Adrenal gland (tissue), 9 donors: ENCODE measurements at regions not wholly inside any gene's neighbourhood (a gene's known extent, or its start where the extent isn't known, plus 50 kb on each side); places are given as distances from the start of the nearest gene placed in this dataset.
A peak's percentile ranks its signal among the peaks of the same experiment; 100 is the strongest.
"Not testable (repeated sequence)": the region's sequence is repeated elsewhere in the genome, so short reads cannot be mapped to it uniquely, and the experiment has no call there.

ENCODE experiments used
- DNase-seq, 7 donors: peaks; one replicate each; pipeline ENCODE4 v3.0.0-alpha.2; 2019 to 2020
- H3K27ac ChIP-seq, 5 donors: fragments of 200-600 bp; sonication (generic) in 4 of 5; 1 replicate in 3 of 5; 2 replicates in 2 of 5; pipeline versions ENCODE4 v1.5.1 to v1.8.0; 2016 to 2020; ENCODE audit warnings: mild to moderate bottlenecking in 1 of 5
- H3K27me3 ChIP-seq: fragments of 200-600 bp; 2 replicates; pipeline ENCODE4 v1.8.0; 2021
- H3K36me3 ChIP-seq, 2 donors: fragments of 200-600 bp; replicated peaks in 1 of 2; 1 replicate in 1 of 2; 2 replicates in 1 of 2; pipeline versions ENCODE4 v1.5.1 to v1.8.0; 2018 to 2022
- H3K4me1 ChIP-seq, 2 donors: fragments of 200-600 bp; replicated peaks in 1 of 2; 1 replicate in 1 of 2; 2 replicates in 1 of 2; pipeline versions ENCODE4 v1.5.1 to v1.8.0; 2018 to 2021
- H3K4me3 ChIP-seq, 4 donors: fragments of 200-600 bp; sonication (generic) in 3 of 4; one replicate each; pipeline ENCODE4 v1.5.1; 2016 to 2018
- H3K9me3 ChIP-seq, 3 donors: fragments of 200-600 bp; sonication (generic) in 1 of 3; replicated peaks in 1 of 3; 1 replicate in 2 of 3; 2 replicates in 1 of 3; pipeline versions ENCODE4 v1.5.1 to v1.8.0; 2016 to 2021
- CTCF ChIP-seq, 6 experiments: fragments of 450-650 bp in 4 of 6; fragments of 200-600 bp in 2 of 6; sonication (generic) in 1 of 6; IDR thresholded peaks; 1 replicate in 5 of 6; 2 replicates in 1 of 6; pipeline versions ENCODE4 v1.5.1 to v1.8.0; 2016 to 2021; ENCODE audit warnings: antibody characterized with exemption in 6 of 6, mild to moderate bottlenecking in 2 of 6, moderate library complexity in 1 of 6
- POLR2A ChIP-seq, 2 donors: fragments of 450-650 bp; IDR thresholded peaks; one replicate each; pipeline ENCODE4 v1.6.1; 2017; ENCODE audit warnings: antibody characterized with exemption in 2 of 2, mild to moderate bottlenecking in 2 of 2, moderate library complexity in 1 of 2
- WGBS, 4 donors: extraction: QIAGEN DNeasy Blood & Tissue Kit in 2 of 4; methylation state at CpG; one replicate each; pipeline versions ENCODE4 v1.1.5 to v1.1.7; 2013 to 2017; 5-methylcytosine and 5-hydroxymethylcytosine counted together
- intact Hi-C, 2 donors: fragments of 100-400 bp; cut with DNase I; formaldehyde crosslinking; loops; one replicate each; pipeline versions ENCODE4 v1.14.1 to v1.15.0; 2022 to 2023
- donor health status: healthy with polysubstance abuse.
- donor health status: Bipolar disorder and iron deficiency.
- donor health status: DM: yes; HTN: yes; CAD: no.
- donor health status: DM: no; HTN: no; CAD: no.
- donor health status: DM: no; HTN: no; CAD: no.

- Histone ChIP-seq H3K4me3 (no peak overlapping the region), H3K9me3 (no peaks in the 10 kb centered on the region), H3K36me3 (no peaks in the 10 kb centered on the region), H3K4me1 (no peaks in the 10 kb centered on the region), H3K27ac (no peak overlapping the region), H3K27me3 (no peaks in the 10 kb centered on the region)
- intact Hi-C loops = no loop called here
- TF ChIP-seq POLR2A (IDR thresholded peaks at IDR 0.05) = no peak
- no peak for TF ChIP-seq CTCF (IDR thresholded peaks at IDR 0.05)
- WGBS, 4 donors = 50 to 60% (median 57%) methylated on average over 3 of the region's 3 CpGs
- DNase-seq = no peak
Measured at GRCh38 chr1:118555638-118556037, 370.6 kb upstream of the SPAG17 start.

GRCh38 chr1:118535901-118536300 is 350.9 kb upstream of the SPAG17 start:
- Histone ChIP-seq H3K27me3 (no peaks in the 10 kb centered on the region), H3K27ac (no peak overlapping the region), H3K4me3 (no peak overlapping the region), H3K4me1 (no peaks in the 10 kb centered on the region), H3K36me3 (no peaks in the 10 kb centered on the region), H3K9me3 (no peaks in the 10 kb centered on the region)
- 52 to 58% (median 56%) methylated on average over 3 of the region's 3 CpGs for WGBS, 4 donors
- TF ChIP-seq POLR2A (IDR thresholded peaks at IDR 0.05) (no peak), CTCF (IDR thresholded peaks at IDR 0.05) (no peak)
- intact Hi-C loops = no loop called here
- no peak for DNase-seq

GRCh38 chr1:118511922-118512321 is 326.9 kb upstream of the SPAG17 start:
- H3K36me3 ChIP-seq, DNase-seq, intact Hi-C loops, H3K4me1 ChIP-seq, H3K9me3 ChIP-seq, H3K27me3 ChIP-seq, H3K4me3 ChIP-seq, H3K27ac ChIP-seq: not testable (repeated sequence)
- 63 to 83% (median 72%) methylated on average over 1 of the region's 1 CpG for WGBS, 4 donors

GRCh38 chr1:118504867-118505266 is 319.8 kb upstream of the SPAG17 start:
- WGBS, 4 donors = 32 to 43% (median 36%) methylated on average over 4 of the region's 4 CpGs
- Histone ChIP-seq H3K27me3 (no peaks in the 10 kb centered on the region), H3K9me3 (no peaks in the 10 kb centered on the region), H3K4me3 (no peak overlapping the region), H3K4me1 (no peaks in the 10 kb centered on the region), H3K36me3 (no peaks in the 10 kb centered on the region), H3K27ac (no peak overlapping the region)
- DNase-seq = peak in 2 of 7 donors; percentile 7 to 21
- intact Hi-C loops = no loop called here
- TF ChIP-seq POLR2A (IDR thresholded peaks at IDR 0.05) (no peak), CTCF (IDR thresholded peaks at IDR 0.05) (no peak)

GRCh38 chr1:118504221-118504644 is 319.2 kb upstream of the SPAG17 start:
- intact Hi-C loops = no loop called here
- TF ChIP-seq CTCF (IDR thresholded peaks at IDR 0.05) (no peak), POLR2A (IDR thresholded peaks at IDR 0.05) (no peak)
- Histone ChIP-seq H3K9me3 (no peaks in the 10 kb centered on the region), H3K4me3 (no peak overlapping the region), H3K27ac (no peak overlapping the region), H3K4me1 (no peaks in the 10 kb centered on the region), H3K36me3 (no peaks in the 10 kb centered on the region), H3K27me3 (no peaks in the 10 kb centered on the region)
- no peak for DNase-seq
- WGBS, 4 donors = 3 to 23% (median 8%) methylated on average over 2 of the region's 2 CpGs
